T1000 (cell line): ENCODE measurements at regions not wholly inside any gene's neighbourhood (a gene's known extent, or its start where the extent isn't known, plus 50 kb on each side); places are given as distances from the start of the nearest gene placed in this dataset.
"Not testable (repeated sequence)": the region's sequence is repeated elsewhere in the genome, so short reads cannot be mapped to it uniquely, and the experiment has no call there.

ENCODE experiments used
- DNase-seq: peaks from one replicate; lab custom pipeline; 2025; ENCODE audit warnings: mixed read lengths; lab: John Stamatoyannopoulos, UW

DNA sequence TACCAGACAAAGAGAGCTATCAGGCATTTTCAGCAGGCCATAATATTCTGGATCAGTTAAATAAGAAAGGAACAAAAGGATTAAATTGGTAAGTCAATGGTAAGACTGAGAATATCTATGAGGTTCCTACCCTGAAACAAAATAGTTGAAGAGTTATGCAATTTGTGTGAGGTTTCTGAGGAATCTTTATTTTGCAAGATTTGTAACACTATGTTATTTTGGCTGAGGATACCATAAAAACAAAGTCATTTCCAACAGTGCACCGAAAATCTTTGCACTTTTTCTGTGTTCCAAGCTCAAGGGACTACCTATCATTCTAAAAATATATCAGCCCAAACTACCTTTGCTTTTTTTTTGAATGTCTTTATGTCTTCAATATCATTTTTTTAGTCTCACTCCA lies 383.3 kb upstream of the CITED2 start:
- DNase-seq: no peak

DNA sequence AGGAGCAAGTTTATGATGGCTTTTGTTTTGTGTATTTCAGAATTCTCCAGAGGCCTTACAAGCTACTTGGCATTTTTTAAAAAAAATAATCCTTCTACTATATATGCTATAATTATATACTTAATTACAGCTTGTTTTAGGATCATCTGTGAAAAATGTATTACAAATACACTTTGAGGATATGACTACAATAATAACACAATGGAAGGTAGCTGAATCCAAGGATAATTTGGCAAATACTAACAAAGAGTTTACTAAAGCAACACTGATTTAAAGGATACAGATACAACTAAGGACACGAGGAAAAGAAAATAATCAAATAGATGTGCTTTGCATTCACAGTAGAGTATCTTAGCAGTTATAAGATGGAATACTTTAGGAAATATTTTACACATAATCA lies 381.9 kb upstream of the CITED2 start:
- no peak for DNase-seq

DNA sequence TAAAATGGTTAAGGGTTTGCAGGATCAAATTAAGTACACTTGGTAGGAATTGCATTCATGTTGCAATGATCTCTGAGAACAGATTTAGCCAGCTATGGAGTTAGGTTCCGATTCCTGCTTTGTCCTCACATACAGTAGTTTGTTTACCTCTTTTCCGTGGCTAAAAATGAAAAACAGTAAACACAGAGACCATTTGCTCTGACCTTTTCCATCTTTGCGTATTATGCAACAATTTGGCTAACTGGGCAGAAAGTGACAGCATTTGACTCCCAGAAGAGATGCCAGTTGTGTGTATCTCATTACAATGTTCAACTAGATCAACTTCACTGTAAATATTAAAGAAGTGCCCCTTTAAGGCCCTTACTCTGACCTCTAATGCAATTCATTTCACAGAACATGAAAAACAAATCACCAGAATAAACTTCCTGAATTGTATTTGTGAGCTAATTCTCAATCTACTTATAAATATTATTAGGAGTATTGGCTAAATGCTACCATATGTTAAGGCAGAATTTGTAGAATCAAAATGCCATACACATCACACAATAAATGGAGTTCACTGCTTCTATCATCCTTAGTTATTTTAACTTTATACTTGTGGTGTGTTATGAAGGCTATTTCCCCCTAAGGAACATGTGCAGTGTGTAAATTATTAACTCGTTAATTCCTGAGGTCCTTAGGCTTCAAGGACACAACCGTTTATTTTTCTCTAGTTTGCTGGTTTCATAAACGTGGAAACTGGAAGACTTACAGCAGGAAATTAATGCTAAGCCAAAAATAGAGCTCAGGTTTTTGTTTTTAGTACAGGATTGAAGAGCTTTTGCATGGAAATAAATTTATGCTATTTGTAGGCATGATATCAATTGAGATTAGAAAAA lies 380.7 kb upstream of the CITED2 start:
- DNase-seq: no peak

DNA sequence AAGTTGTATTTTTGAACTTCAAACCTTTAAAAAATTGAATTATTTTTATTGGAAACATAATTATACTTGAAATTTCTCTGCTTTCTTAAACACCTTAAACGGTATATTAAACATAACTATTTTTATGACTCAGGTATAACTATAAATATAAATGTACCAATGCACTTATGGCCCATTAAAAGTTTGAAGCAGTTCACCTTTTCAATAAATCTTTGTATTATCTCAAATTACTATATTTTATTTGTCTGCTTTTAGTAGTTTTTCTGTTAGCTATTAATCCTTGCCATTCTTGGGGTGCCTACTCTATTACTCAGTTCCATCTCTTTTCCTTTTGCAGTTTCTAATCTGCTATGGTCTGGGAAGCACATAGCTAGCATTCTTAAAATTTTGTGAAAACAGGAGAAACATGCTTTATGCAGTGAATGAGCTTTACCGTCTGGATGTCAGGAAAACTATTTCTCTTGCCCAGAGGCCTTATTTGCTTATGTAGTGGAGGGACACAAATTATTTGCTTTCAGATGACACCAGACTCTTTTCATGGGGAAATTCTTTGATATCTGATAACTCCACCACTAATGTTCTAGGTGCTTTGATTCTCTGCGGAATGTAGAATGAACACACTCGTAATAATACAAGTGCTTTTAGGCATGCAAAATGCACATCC lies 378.9 kb upstream of the CITED2 start:
- no peak for DNase-seq

DNA sequence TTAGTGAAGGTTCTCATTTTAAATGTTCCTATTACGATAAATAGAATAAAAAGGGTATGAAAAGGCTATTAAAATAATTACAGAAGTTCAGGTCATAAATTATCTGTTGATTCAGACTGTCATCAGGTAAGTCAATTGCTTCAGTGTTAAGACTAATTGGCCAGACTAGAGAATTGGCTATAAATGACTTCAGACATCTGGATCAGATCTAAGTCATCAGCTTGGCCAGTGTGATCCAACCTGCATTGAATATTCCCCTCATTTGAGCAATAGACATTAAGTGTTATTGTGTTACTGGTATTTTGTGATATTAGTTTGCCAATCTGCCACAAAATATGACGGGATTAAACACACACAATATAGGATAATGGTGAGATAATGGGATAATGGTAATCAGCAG lies 377.6 kb upstream of the CITED2 start:
- DNase-seq: no peak

- no peak for DNase-seq
Measured at GRCh38 chr6:139751179-139751578, 376.7 kb upstream of the CITED2 start.

DNA sequence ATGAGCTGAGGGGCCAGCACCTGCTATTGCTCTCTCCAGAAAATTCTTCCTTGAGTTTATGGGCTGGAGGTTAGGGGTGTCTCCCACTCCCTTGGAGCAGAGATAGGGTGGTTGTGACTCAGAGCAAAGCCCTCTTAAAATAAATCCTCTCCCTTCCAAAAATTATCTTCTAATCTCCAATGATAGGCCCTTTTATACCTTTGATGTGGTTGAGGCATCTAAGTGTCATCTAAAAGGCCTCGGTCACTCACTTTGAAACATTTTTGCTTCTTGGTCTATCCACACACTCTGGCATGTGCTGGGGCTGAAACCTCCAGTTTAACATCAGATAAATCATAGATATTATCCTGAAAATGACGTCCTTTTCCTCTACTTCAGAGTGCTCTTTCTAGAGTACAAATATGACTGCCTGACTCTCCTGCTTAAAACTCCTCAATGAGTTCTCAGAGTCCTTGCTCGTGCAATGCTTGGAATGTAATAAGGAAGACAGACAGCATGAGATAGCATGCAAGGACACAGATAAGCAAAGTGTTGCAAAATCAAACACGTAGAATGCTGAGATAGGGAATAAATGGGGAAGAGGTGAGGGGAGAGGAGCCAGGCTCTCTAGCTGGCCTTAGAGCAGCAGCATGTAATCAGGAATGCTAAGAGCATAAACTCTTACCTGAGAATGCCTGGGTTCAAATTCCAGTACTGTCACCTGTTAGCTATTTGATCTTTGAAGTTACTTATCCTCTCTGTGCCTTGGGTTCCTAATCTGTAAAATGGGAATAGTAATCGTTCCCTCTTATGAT lies 374.1 kb upstream of the CITED2 start:
- DNase-seq: no peak

- no peak for DNase-seq
Measured at GRCh38 chr6:139747154-139747553, 372.7 kb upstream of the CITED2 start.

DNA sequence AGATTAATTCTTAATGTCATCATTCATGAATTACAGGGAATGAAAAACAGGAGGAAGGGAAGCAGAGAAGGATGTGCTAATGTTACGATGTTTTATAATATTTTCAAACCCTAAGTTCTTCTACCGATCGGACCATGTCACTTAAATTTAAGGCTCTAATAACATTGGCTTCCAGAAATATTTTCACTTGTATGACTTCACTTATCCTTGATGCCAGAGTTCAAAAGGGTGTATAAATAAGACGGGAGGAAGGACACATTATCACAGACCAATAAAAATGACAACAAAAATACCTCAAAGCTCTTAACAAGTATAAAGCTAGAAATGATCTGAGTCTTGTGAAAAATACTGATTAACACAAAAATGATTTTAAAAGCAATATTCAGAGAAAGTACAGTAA lies 370.4 kb upstream of the CITED2 start:
- DNase-seq: no peak

- no peak for DNase-seq
Measured at GRCh38 chr6:139743664-139744437, 369.4 kb upstream of the CITED2 start.

DNA sequence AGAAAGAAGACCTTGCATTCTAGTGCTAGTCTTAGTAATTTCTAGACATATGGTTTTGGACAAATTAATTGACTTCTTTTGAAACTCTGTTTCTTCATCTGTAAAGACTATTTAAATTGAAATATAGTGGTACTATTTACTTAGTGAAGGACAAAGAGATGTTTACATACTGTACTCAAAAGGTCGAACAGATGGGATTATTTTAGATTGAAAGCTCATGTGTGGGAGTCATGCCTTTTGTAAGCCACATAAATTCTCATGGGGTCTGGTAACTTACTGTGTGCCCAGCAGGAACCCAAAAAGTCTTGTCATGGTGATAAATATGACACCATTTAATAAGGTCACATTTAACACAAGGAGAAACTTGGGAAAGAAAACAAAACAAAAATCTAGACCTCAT lies 368.2 kb upstream of the CITED2 start:
- no peak for DNase-seq

DNA sequence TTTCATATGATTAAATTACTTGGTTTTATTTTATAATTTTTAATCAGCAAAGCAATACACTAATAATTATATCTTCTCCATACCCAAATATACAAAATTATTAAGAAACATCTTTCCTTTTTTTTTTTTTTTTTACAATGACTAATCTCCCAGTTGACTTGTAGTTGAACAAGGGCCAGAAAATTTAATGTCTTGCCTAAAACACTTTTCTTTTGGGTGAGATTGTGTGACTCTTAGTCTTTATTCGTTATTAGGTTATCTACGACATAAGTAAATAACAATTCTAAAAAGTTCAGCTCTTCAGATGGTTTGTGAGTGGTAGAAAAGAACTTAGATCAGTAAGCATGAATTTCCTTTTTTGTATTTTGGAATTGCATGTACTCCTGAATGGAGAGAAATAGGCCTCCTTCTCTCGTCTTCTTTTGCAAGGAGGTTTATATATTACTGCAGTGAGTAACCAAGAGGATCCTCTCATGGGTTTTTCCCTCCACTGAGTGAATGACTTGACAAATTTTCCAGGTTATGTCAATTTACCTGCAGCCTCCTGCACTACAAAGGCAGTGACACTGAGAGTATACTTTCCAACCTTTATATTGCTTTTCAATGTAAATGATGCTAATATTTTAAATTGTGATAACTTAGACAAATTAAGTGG lies 364.5 kb upstream of the CITED2 start:
- no peak for DNase-seq

GRCh38 chr6:139736325-139736906 lies 362.0 kb upstream of the CITED2 start:
- no peak for DNase-seq

DNA sequence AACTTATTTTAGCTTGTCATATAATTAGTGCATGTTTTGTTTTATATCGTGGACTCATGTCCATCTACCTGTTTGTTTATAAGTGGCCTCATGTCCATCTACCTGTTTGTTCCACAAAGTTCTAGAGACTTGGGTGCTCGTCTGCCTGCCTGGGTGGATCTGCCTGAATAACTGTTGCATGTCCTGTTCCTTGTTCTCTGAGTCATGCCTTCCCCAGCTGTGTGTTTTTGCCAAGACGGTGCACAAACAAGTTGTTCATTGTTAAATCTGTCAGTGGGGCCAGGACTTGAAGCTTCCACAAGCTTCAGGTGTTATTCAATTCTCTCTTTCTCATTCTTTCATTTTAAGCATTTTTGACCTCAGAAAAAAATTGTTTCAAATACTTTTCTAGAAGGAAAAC lies 358.0 kb upstream of the CITED2 start:
- DNase-seq: no peak

DNA sequence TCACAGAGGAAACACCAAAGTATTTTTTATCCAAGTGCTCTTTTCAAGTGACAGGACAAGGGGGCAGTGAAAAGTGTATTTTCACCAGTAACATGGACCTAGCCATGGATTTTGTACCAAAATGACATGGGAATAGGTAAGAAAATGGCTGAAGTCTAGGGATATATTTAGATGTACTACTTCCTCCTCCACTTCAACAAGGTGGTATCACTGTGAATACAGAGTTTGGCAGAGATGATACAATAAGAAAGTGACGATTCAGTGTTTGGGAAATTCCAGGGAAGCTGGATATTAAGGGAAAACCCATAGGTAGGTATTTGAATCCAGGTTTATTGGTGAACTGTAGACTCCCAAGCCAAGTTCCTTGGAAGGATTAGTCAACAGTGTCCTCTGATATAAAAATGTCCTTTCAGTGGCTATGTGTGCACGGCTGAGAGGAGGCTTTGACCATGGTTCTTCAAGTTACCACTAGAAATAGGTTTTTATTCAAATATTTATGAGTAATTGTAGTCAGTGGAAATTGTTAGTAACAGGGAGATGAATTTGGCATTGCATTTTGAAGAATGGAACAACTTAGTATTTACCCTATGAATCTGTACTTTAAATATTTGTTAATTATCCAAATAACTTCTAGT lies 356.0 kb upstream of the CITED2 start:
- no peak for DNase-seq

- no peak for DNase-seq
Measured at GRCh38 chr6:139728876-139729427, 354.5 kb upstream of the CITED2 start.

DNA sequence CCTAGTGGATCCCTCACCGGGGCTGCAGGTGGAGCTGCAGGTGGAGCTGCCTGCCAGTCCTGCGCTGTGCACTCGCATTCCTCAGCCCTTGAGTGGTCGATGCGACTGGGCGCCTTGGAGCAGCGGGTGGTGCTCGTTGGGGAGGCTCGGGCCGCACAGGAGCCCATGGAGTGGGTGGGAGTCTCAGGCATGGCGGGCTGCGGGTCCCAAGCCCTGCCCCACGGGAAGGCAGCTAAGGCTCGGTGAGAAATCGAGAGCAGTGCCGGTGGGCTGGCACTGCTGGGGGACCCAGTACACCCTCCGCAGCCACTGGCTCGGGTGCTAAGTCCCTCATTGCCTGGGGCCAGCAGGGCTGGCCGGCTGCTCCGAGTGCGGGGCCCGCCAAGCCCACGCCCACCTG lies 351.8 kb upstream of the CITED2 start:
- not testable (repeated sequence) for DNase-seq

- no peak for DNase-seq
Measured at GRCh38 chr6:139722530-139722929, 348.1 kb upstream of the CITED2 start.

DNA sequence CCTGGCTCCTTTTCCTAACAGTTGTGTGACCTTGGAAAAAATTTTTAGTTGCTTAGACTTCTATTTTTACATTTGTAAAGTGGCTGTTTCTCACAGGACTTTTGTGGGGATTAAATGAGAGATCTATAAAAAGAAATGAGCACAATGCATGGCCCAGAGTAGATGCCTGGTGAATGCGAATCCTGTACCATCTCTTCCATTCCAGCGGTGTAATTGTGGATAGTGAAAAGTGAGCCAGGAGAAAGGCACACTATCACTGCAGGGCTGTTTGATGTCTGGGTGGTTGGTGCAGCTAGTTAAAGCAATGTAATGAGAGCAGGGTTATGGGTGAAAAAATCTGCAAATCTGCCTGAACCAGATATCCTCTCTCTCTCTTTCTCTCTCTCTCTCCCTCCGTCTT lies 347.5 kb upstream of the CITED2 start:
- no peak for DNase-seq

- no peak for DNase-seq
Measured at GRCh38 chr6:139713900-139714506, 339.6 kb upstream of the CITED2 start.
